HL-60 (cell line): ENCODE measurements at regions not wholly inside any gene's neighbourhood (a gene's known extent, or its start where the extent isn't known, plus 50 kb on each side); places are given as distances from the start of the nearest gene placed in this dataset.

Source experiments
- CTCF ChIP-seq: IDR thresholded peaks from one replicate; pipeline ENCODE4 v1.5.1; 2011; ENCODE audit warnings: low read length, control low read depth, inconsistent platforms; ENCODE audit not compliant: insufficient read depth
- GABPA ChIP-seq: IDR thresholded peaks from 2 replicates; pipeline ENCODE4 v1.6.1; 2012; ENCODE audit warnings: low read depth
- POLR2AphosphoS5 ChIP-seq: IDR thresholded peaks from 2 replicates; pipeline ENCODE4 v1.6.1; 2012; ENCODE audit warnings: low read depth

- TF ChIP-seq POLR2AphosphoS5: no peak
- no peak for TF ChIP-seq GABPA
- no peak for TF ChIP-seq CTCF
Measured at GRCh38 chr3:70608434-70608833, 296.0 kb upstream of the MDFIC2 start.
